Spleen (tissue), 11 donors: ENCODE measurements at regions not wholly inside any gene's neighbourhood (a gene's known extent, or its start where the extent isn't known, plus 50 kb on each side); places are given as distances from the start of the nearest gene placed in this dataset.
A peak's percentile ranks its signal among the peaks of the same experiment; 100 is the strongest.

Experiments
- DNase-seq: peaks from one replicate; pipeline ENCODE4 v3.0.0-alpha.2; 2020
- H3K27ac ChIP-seq, 8 donors: fragments of 200-600 bp; sonication (generic) in 7 of 8; 1 replicate in 4 of 8; 2 replicates in 4 of 8; pipeline versions ENCODE4 v1.5.0 to v1.8.0; 2016 to 2021; ENCODE audit warnings: inconsistent platforms in 4 of 8, mild to moderate bottlenecking in 4 of 8, moderate library complexity in 1 of 8
- H3K27me3 ChIP-seq, 7 donors: fragments of 200-600 bp; sonication (generic) in 6 of 7; replicated peaks in 1 of 7; 1 replicate in 4 of 7; 2 replicates in 3 of 7; pipeline versions ENCODE4 v1.5.0 to v1.8.0; 2016 to 2021; ENCODE audit warnings: inconsistent platforms in 3 of 7, mild to moderate bottlenecking in 1 of 7
- H3K36me3 ChIP-seq, 6 donors: fragments of 200-600 bp; sonication (generic) in 5 of 6; 1 replicate in 4 of 6; 2 replicates in 2 of 6; pipeline versions ENCODE4 v1.5.0 to v1.8.0; 2016 to 2021; ENCODE audit warnings: inconsistent platforms in 2 of 6
- H3K4me1 ChIP-seq, 6 donors: fragments of 200-600 bp; sonication (generic) in 5 of 6; 1 replicate in 3 of 6; 2 replicates in 3 of 6; pipeline versions ENCODE4 v1.5.0 to v1.8.0; 2016 to 2021; ENCODE audit warnings: inconsistent platforms in 3 of 6
- H3K4me3 ChIP-seq, 8 donors: fragments of 200-600 bp; sonication (generic) in 7 of 8; 1 replicate in 4 of 8; 2 replicates in 4 of 8; pipeline versions ENCODE4 v1.5.0 to v1.8.0; 2016 to 2021; ENCODE audit warnings: inconsistent platforms in 4 of 8, mild to moderate bottlenecking in 4 of 8, moderate library complexity in 2 of 8
- H3K9me3 ChIP-seq, 8 donors: fragments of 200-600 bp; sonication (generic) in 7 of 8; 1 replicate in 4 of 8; 2 replicates in 4 of 8; pipeline versions ENCODE4 v1.5.0 to v1.8.0; 2016 to 2021; ENCODE audit warnings: inconsistent platforms in 4 of 8
- POLR2A ChIP-seq, 3 donors: fragments of 450-650 bp; IDR thresholded peaks; one replicate each; pipeline ENCODE4 v1.5.1; 2017; ENCODE audit warnings: antibody characterized with exemption in 3 of 3, mild to moderate bottlenecking in 1 of 3
- POLR2AphosphoS5 ChIP-seq, 3 donors: sonication (generic); formaldehyde crosslinking; IDR thresholded peaks; one replicate each; pipeline ENCODE4 v1.5.1; 2017; ENCODE audit warnings: antibody characterized with exemption in 3 of 3
- WGBS, 5 donors: extraction: QIAGEN DNeasy Blood & Tissue Kit in 3 of 5; methylation state at CpG; one replicate each; pipeline versions ENCODE4 v1.1.5 to v1.1.7; 2013 to 2018; 5-methylcytosine and 5-hydroxymethylcytosine counted together
- intact Hi-C: fragments of 100-400 bp; cut with DNase I; formaldehyde crosslinking; loops from one replicate; pipeline ENCODE4 v1.15.0; 2023; ENCODE audit warnings: low total_unique reads
- TF ChIP-seq, protein P1 (sequence below), 11 experiments: fragments of 200-600 bp in 7 of 11; fragments of 450-650 bp in 4 of 11; sonication (generic) in 4 of 11; IDR thresholded peaks in 8 of 11; conservative IDR thresholded peaks in 3 of 11; 1 replicate in 7 of 11; 2 replicates in 4 of 11; pipeline versions ENCODE4 v1.4.0 to v1.8.0; 2016 to 2021; ENCODE audit warnings: antibody characterized with exemption in 11 of 11, inconsistent platforms in 4 of 11, mild to moderate bottlenecking in 1 of 11
- donor health status: healthy with polysubstance abuse.
- donor health status: DM: no; HTN: no; CAD: no; lungs with moderate emphysema.
- donor health status: DM: no; HTN: no; CAD: no.
- donor health status: Bipolar disorder and iron deficiency.
- donor health status: healthy.
- donor health status: DM: no; HTN: no; CAD: no.
- donor health status: DM: yes; HTN: yes; CAD: no.

DNA sequence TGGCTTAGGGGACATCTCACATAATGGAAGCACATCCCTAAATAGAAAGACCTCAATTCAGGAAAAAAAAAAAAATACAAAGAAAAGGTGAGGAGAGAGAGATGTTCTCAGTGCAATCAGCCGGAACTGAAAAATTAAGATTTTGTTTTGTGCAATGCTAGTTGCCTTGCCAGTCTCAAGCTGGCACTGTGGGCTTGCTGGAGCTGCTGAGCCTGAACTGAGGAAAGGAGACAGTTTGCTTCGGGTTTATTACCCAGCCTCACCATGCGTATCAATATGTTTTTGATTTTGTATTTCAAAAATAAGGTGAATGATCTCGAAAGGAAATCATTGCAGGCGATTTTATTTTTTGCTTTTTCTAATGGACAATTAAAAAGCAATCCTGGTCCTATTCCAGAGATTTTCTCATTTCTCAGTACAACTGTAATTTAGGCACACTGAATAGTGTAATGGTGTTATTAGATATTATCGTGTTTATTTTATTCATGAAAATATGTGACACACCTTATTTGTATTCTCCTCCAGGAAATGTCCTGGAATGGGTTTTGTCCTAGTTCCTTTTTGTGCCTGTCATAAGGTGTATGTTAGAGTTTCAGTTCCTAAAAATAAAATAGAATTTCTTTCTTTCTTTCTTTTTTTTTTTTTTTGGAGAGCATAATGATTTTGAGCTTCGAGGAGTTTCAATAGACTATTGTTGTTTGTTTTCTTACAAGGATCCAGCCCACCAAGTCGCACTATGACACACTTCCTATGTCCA lies 72.8 kb upstream of the ZEB2 start:
- WGBS, 5 donors = 85 to 86% (median 86%) methylated on average over 8 of the region's 8 CpGs
- Histone ChIP-seq H3K27me3 (no peaks in the 10 kb centered on the region), H3K4me3 (no peak overlapping the region), H3K36me3 (no peaks in the 10 kb centered on the region), H3K9me3 (no peaks in the 10 kb centered on the region), H3K4me1 (peaks cover 12 to 35% (median 27%) of the 10 kb centered on the region in 6 donors), H3K27ac (no peak overlapping the region)
- intact Hi-C loops = no loop called here
- DNase-seq = no peak
- TF ChIP-seq POLR2A (IDR thresholded peaks at IDR 0.05) = no peak
- TF ChIP-seq POLR2AphosphoS5 (IDR thresholded peaks at IDR 0.05) = no peak
- TF ChIP-seq, protein P1, sequence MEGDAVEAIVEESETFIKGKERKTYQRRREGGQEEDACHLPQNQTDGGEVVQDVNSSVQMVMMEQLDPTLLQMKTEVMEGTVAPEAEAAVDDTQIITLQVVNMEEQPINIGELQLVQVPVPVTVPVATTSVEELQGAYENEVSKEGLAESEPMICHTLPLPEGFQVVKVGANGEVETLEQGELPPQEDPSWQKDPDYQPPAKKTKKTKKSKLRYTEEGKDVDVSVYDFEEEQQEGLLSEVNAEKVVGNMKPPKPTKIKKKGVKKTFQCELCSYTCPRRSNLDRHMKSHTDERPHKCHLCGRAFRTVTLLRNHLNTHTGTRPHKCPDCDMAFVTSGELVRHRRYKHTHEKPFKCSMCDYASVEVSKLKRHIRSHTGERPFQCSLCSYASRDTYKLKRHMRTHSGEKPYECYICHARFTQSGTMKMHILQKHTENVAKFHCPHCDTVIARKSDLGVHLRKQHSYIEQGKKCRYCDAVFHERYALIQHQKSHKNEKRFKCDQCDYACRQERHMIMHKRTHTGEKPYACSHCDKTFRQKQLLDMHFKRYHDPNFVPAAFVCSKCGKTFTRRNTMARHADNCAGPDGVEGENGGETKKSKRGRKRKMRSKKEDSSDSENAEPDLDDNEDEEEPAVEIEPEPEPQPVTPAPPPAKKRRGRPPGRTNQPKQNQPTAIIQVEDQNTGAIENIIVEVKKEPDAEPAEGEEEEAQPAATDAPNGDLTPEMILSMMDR (IDR thresholded peaks at IDR 0.05 in 8 of 11, conservative IDR thresholded peaks at IDR 0.05 in 3 of 11) = no peak

DNA sequence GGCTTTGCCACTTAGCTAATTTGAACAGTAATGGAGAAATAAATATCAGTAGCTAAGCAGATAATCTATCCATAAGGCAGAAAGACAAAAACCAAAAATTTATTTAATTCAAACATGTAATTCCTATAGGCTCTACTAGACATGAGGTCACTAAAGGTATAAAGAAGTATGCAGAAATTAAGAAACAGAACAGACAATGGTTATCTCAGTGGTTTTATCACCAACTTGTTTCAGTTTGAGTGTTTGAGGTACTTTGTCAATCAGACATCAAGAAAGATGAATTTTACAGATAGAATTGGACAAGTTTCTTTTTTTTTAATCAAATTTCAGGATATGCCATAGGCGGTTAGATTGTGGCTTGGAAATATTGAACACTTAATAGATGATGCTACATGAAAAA lies 67.4 kb upstream of the ZEB2 start:
- Histone ChIP-seq H3K4me1 (peaks cover 0 to 18% (median 14%) of the 10 kb centered on the region in 6 donors), H3K4me3 (no peak overlapping the region), H3K9me3 (no peaks in the 10 kb centered on the region), H3K27me3 (no peaks in the 10 kb centered on the region), H3K36me3 (no peaks in the 10 kb centered on the region), H3K27ac (no peak overlapping the region)
- WGBS, 5 donors = 77 to 95% (median 92%) methylated on average over 1 of the region's 1 CpG
- no peak for TF ChIP-seq POLR2AphosphoS5 (IDR thresholded peaks at IDR 0.05)
- TF ChIP-seq, protein P1 (IDR thresholded peaks at IDR 0.05 in 8 of 11, conservative IDR thresholded peaks at IDR 0.05 in 3 of 11) = no peak
- DNase-seq = no peak
- intact Hi-C loops = no loop called here

DNA sequence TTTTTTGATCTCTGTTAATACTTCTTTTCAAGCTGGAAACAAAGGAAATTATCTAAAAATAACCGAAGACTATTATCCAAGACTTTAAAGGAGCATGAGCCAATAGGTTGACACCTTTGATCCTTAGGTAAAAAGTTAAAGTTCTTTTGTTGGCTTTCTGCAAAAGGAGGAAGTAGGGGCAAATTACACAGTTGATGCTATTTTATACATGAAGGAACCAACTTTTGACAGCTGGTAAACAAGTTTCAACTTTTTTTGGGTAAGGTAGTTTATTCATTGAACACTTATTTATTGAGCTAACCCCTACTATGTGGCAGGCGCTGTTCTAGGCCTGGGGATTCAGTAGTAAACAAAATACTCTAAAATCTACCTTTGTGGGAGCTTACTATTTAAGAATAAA lies 66.6 kb upstream of the ZEB2 start:
- 74 to 85% (median 82%) methylated on average over 2 of the region's 2 CpGs for WGBS, 5 donors
- H3K4me3 ChIP-seq = no peak overlapping the region
- H3K27me3 ChIP-seq = no peaks in the 10 kb centered on the region
- intact Hi-C loops = no loop called here
- H3K36me3 ChIP-seq = no peaks in the 10 kb centered on the region
- no peak for DNase-seq
- peaks cover 0 to 24% (median 19%) of the 10 kb centered on the region in 6 donors for H3K4me1 ChIP-seq
- no peaks in the 10 kb centered on the region for H3K9me3 ChIP-seq
- no peak for TF ChIP-seq POLR2AphosphoS5 (IDR thresholded peaks at IDR 0.05)
- TF ChIP-seq POLR2A (IDR thresholded peaks at IDR 0.05) = no peak
- TF ChIP-seq, protein P1 (IDR thresholded peaks at IDR 0.05 in 8 of 11, conservative IDR thresholded peaks at IDR 0.05 in 3 of 11) = no peak
- H3K27ac ChIP-seq = no peak overlapping the region

DNA sequence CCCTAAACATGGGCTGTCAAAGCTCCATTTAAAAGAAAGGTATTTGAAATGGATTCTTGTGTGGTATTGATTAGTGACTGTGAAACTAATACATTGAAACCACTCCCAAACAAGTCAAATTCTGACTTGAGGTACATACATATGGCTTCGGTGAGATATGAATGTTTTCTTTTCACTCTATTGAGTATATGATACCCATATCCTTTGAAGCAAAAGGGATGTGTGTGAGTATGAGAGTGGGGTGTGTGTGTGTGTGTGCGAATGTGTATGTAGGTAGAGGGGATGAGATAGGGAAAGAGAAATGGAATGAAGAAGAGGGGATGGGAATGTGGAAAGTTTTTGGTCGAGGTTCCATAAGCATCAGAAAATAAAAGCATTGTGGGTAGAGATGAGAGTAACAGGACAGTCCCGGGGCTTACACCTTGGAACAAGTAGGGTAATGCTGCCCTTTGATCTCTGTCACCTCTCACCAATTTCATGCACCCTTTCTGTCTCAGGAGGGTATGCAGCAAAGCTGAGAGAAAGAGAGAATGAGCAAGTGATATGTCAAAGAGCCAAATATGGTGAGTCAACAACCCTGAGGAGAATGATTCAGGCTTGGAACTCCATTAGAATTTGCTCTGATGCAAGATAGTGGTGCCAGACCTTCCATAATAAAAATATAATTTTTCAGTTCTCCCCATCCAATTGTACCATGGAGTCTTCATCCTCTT lies 64.0 kb upstream of the ZEB2 start:
- DNase-seq = no peak
- Histone ChIP-seq H3K27ac (peak overlapping the region in 1 of 8 donors; percentile 13), H3K9me3 (no peaks in the 10 kb centered on the region), H3K27me3 (no peaks in the 10 kb centered on the region), H3K36me3 (no peaks in the 10 kb centered on the region), H3K4me3 (peak overlapping the region in 1 of 8 donors; percentile 18), H3K4me1 (peaks cover 0 to 35% (median 22%) of the 10 kb centered on the region in 6 donors)
- 69 to 81% (median 78%) methylated on average over 4 of the region's 4 CpGs for WGBS, 5 donors
- intact Hi-C loops = no loop called here
- no peak for TF ChIP-seq POLR2AphosphoS5 (IDR thresholded peaks at IDR 0.05)
- no peak for TF ChIP-seq POLR2A (IDR thresholded peaks at IDR 0.05)
- TF ChIP-seq, protein P1 (IDR thresholded peaks at IDR 0.05 in 8 of 11, conservative IDR thresholded peaks at IDR 0.05 in 3 of 11) = no peak
